Adipocyte (in vitro differentiated cells): ENCODE measurements at regions not wholly inside any gene's neighbourhood (a gene's known extent, or its start where the extent isn't known, plus 50 kb on each side); places are given as distances from the start of the nearest gene placed in this dataset.

Experiments used
- DNase-seq: peaks from one replicate; pipeline ENCODE4 v3.0.0-alpha.2; 2015; ENCODE audit warnings: low read depth
- H3K27me3 ChIP-seq: replicated peaks from 2 replicates; pipeline ENCODE4 v1.7.0; 2013; ENCODE audit warnings: mild to moderate bottlenecking, low read length, moderate library complexity; ENCODE audit not compliant: control insufficient read depth, insufficient read depth
- H3K36me3 ChIP-seq: 2 replicates; pipeline ENCODE4 v1.7.0; 2013; ENCODE audit warnings: low read length, mild to moderate bottlenecking, moderate library complexity; ENCODE audit not compliant: control insufficient read depth, insufficient read depth, severe bottlenecking
- H3K4me1 ChIP-seq: 2 replicates; pipeline ENCODE4 v1.7.0; 2013; ENCODE audit warnings: mild to moderate bottlenecking, low read length, moderate library complexity; ENCODE audit not compliant: control insufficient read depth, insufficient read depth
- H3K4me3 ChIP-seq: 2 replicates; pipeline ENCODE4 v1.7.0; 2013; ENCODE audit warnings: mild to moderate bottlenecking, low read length, moderate library complexity
- H3K9ac ChIP-seq: 2 replicates; pipeline ENCODE4 v1.7.0; 2013; ENCODE audit warnings: mild to moderate bottlenecking, low read length, moderate library complexity
- H3K9me3 ChIP-seq: 2 replicates; pipeline ENCODE4 v1.7.0; 2013; ENCODE audit warnings: mild to moderate bottlenecking, low read length, moderate library complexity; ENCODE audit not compliant: control insufficient read depth

DNA sequence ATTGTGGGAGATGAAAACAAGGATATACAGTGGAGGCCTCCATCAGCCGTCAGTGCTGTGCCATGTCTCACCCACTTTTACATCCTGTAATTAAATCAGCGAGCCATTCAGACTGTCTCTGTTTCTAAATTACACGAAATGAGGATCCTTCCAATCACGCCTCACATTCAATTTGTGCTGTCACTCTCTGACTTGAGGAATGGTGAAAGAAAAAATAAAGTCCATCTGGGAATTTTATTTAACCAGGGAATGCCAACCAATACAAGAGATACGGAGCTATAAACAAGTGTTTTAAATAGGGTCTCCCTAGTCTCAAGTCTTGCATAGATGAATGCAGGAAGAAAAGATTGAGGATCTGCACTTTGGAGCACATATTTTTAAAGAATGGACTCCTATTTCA is 72.8 kb downstream of the CMPK2 start:
- Histone ChIP-seq H3K4me3 (no peak overlapping the region), H3K9me3 (no peaks in the 10 kb centered on the region), H3K27me3 (no peaks in the 10 kb centered on the region), H3K9ac (no peak overlapping the region), H3K4me1 (no peaks in the 10 kb centered on the region), H3K36me3 (no peaks in the 10 kb centered on the region)
- no peak for DNase-seq

DNA sequence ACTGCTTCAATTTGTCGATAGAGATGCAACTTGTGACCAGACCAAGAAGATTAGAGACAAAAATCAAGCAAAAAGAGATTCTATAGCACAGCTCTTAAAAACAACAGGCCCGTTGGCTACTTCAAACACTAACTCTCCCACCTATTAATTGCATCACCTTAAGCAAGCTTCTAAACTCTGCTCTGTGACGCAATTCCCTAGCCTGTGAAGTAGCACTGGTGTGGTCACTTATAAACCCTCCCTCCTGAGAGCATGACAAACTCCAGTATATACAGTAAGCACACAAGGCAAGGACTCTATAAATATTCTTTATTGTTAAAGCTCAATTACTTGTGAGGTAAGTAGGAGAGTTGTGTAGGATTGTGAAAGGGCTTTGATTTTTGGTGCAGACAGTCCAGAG is 72.3 kb downstream of the CMPK2 start:
- Histone ChIP-seq H3K36me3 (no peaks in the 10 kb centered on the region), H3K27me3 (no peaks in the 10 kb centered on the region), H3K9ac (no peak overlapping the region), H3K4me1 (no peaks in the 10 kb centered on the region), H3K9me3 (no peaks in the 10 kb centered on the region), H3K4me3 (no peak overlapping the region)
- peak; percentile 57 for DNase-seq

DNA sequence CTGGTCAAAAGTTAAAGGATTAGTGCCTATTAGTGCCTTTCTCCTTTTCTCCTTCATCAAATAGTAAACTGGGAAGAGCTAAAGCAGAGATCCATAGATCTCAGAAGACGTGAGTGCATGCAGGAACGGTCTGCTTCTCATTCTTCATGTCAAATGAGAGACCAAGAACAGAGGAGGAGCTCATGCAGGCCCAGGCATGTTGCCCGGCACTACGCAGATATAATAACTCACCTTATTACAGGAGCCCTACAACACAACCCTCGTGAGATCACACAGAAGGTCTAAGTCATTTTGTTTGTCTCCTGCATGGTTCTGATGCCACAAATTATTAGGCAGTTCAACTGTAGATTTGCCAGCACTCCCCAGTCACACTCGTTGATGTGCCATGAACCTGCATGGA is 71.8 kb downstream of the CMPK2 start:
- H3K9ac ChIP-seq, result no peak overlapping the region
- no peaks in the 10 kb centered on the region for H3K9me3 ChIP-seq
- no peak for DNase-seq
- H3K36me3 ChIP-seq, result no peaks in the 10 kb centered on the region
- no peak overlapping the region for H3K4me3 ChIP-seq
- no peaks in the 10 kb centered on the region for H3K27me3 ChIP-seq
- H3K4me1 ChIP-seq, result no peaks in the 10 kb centered on the region

DNA sequence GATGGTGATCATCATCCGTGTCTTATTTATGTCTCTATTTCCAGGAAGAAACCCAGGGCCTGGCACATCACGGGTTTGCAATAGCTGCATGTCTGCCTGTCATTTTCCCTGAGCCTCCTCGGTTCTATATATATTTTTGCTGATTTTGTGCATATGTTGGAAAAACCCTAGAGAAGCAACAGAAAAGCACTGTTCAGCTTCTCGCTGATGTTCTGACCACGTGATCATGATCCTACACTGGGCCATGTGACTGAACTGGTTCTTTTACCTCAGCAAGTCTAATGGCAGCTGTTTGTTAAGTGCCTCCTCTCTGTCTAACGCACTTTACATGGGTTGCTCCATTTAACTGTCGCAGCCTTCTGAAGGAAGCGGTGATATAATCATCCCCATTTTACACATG is 71.3 kb downstream of the CMPK2 start:
- Histone ChIP-seq H3K27me3 (no peaks in the 10 kb centered on the region), H3K9me3 (no peaks in the 10 kb centered on the region), H3K9ac (no peak overlapping the region), H3K36me3 (no peaks in the 10 kb centered on the region), H3K4me3 (no peak overlapping the region), H3K4me1 (no peaks in the 10 kb centered on the region)
- no peak for DNase-seq
